KG1 (cell line): ENCODE measurements at regions not wholly inside any gene's neighbourhood (a gene's known extent, or its start where the extent isn't known, plus 50 kb on each side); places are given as distances from the start of the nearest gene placed in this dataset.
"Not testable (repeated sequence)": the region's sequence is repeated elsewhere in the genome, so short reads cannot be mapped to it uniquely, and the experiment has no call there.

Experiments used
- DNase-seq: peaks from one replicate; lab custom pipeline; 2025; lab: John Stamatoyannopoulos, UW

GRCh38 chr7:69502358-69502757 is 95.9 kb upstream of the AUTS2 start:
- DNase-seq = no peak

GRCh38 chr7:69504733-69505420 is 93.4 kb upstream of the AUTS2 start:
- DNase-seq = no peak

GRCh38 chr7:69508736-69509135 is 89.5 kb upstream of the AUTS2 start:
- DNase-seq = no peak

GRCh38 chr7:69510114-69510513 is 88.2 kb upstream of the AUTS2 start:
- no peak for DNase-seq

GRCh38 chr7:69515495-69516212 is 82.6 kb upstream of the AUTS2 start:
- DNase-seq = no peak

- DNase-seq = no peak
Measured at GRCh38 chr7:69516238-69516820, 81.9 kb upstream of the AUTS2 start.

GRCh38 chr7:69517985-69518704 is 80.1 kb upstream of the AUTS2 start:
- no peak for DNase-seq

- DNase-seq = no peak
Measured at GRCh38 chr7:69518705-69519077, 79.6 kb upstream of the AUTS2 start.

GRCh38 chr7:69526570-69526969 is 71.7 kb upstream of the AUTS2 start:
- no peak for DNase-seq

- DNase-seq = no peak
Measured at GRCh38 chr7:69527706-69528105, 70.6 kb upstream of the AUTS2 start.

GRCh38 chr7:69531050-69531449 is 67.2 kb upstream of the AUTS2 start:
- no peak for DNase-seq

GRCh38 chr7:69534461-69535041 is 63.7 kb upstream of the AUTS2 start:
- no peak for DNase-seq

GRCh38 chr7:69537691-69538090 is 60.6 kb upstream of the AUTS2 start:
- no peak for DNase-seq

GRCh38 chr7:69539531-69539930 is 58.7 kb upstream of the AUTS2 start:
- no peak for DNase-seq

GRCh38 chr7:69540287-69540686 is 58.0 kb upstream of the AUTS2 start:
- DNase-seq = no peak

- DNase-seq = not testable (repeated sequence)
Measured at GRCh38 chr7:69541779-69542432, 56.4 kb upstream of the AUTS2 start.

- DNase-seq = no peak
Measured at GRCh38 chr7:69545175-69545574, 53.1 kb upstream of the AUTS2 start.
